IMR-90 (cell line): ENCODE measurements at regions not wholly inside any gene's neighbourhood (a gene's known extent, or its start where the extent isn't known, plus 50 kb on each side); places are given as distances from the start of the nearest gene placed in this dataset.

ENCODE experiments used
- ATAC-seq: fragments of 200-7000 bp; cut with Tn5 transposase; 2 replicates; pipeline ENCODE4 v1.9.1; 2020; ENCODE audit warnings: low read depth, mild to moderate bottlenecking, moderate library complexity
- BruUV-seq: library from RNA; stranded (reverse); fragments of 400-500 nt; replicated peaks from 2 replicates; lab custom pipeline; 2021; lab: Mats Ljungman, UMichigan
- CTCF ChIA-PET: fragments of 300-600 bp; formaldehyde crosslinking; extraction: SDS; loops from one replicate; lab custom pipeline; 2021; ENCODE audit warnings: antibody characterized with exemption; lab: Yijun Ruan, JAX
- POLR2A ChIA-PET: fragments of 300-600 bp; sonication (Branson Sonifier 250); formaldehyde crosslinking; loops from one replicate; lab custom pipeline; 2022; ENCODE audit warnings: antibody characterized with exemption; ENCODE audit not compliant: unreplicated experiment; lab: Charles Lee
- DNase-seq: peaks from one replicate; pipeline ENCODE4 v3.0.0; 2013
- H2AFZ ChIP-seq: replicated peaks from 2 replicates; pipeline ENCODE3; 2013; ENCODE audit warnings: low read length, mild to moderate bottlenecking; ENCODE audit not compliant: poor library complexity
- H2AK5ac ChIP-seq: 2 replicates; pipeline ENCODE4 v1.6.1; 2013; ENCODE audit warnings: low read depth, low read length, inconsistent platforms
- H2AK9ac ChIP-seq: replicated peaks from 2 replicates; pipeline ENCODE3; 2013; ENCODE audit warnings: mild to moderate bottlenecking, low read depth, low read length, moderate library complexity; ENCODE audit not compliant: poor library complexity
- H2BK120ac ChIP-seq: 2 replicates; pipeline ENCODE4 v1.6.1; 2013; ENCODE audit warnings: low read depth, low read length, inconsistent platforms
- H2BK15ac ChIP-seq: 3 replicates; pipeline ENCODE4 v1.6.1; 2013; ENCODE audit warnings: low read depth, low read length, inconsistent platforms
- H2BK20ac ChIP-seq: 2 replicates; pipeline ENCODE4 v1.6.1; 2013; ENCODE audit warnings: low read depth, mild to moderate bottlenecking, inconsistent platforms, low read length, moderate library complexity
- H2BK5ac ChIP-seq: 2 replicates; pipeline ENCODE4 v1.6.1; 2013; ENCODE audit warnings: mild to moderate bottlenecking, low read depth, low read length, inconsistent platforms; ENCODE audit not compliant: poor library complexity, severe bottlenecking
- H3K14ac ChIP-seq: replicated peaks from 2 replicates; pipeline ENCODE4 v1.6.1; 2013; ENCODE audit warnings: low read depth, low read length, inconsistent platforms
- H3K18ac ChIP-seq: 2 replicates; pipeline ENCODE4 v1.6.1; 2013; ENCODE audit warnings: low read depth, low read length, control low read depth
- H3K23ac ChIP-seq: 2 replicates; pipeline ENCODE4 v1.6.1; 2013; ENCODE audit warnings: low read depth, low read length, inconsistent platforms
- H3K27ac ChIP-seq: 2 replicates; pipeline ENCODE4 v1.5.1; 2013; ENCODE audit warnings: mild to moderate bottlenecking, control low read depth, low read length; ENCODE audit not compliant: insufficient read depth
- H3K27me3 ChIP-seq: 2 replicates; pipeline ENCODE4 v1.6.1; 2013; ENCODE audit warnings: low read length; ENCODE audit not compliant: control insufficient read depth, insufficient read depth
- H3K36me3 ChIP-seq: 2 replicates; pipeline ENCODE4 v1.6.1; 2013; ENCODE audit warnings: low read length, mixed read lengths; ENCODE audit not compliant: control insufficient read depth, insufficient read depth
- H3K4ac ChIP-seq: 2 replicates; pipeline ENCODE4 v1.6.1; 2013; ENCODE audit warnings: low read depth, low read length, inconsistent platforms
- H3K4me1 ChIP-seq: 2 replicates; pipeline ENCODE4 v1.6.1; 2013; ENCODE audit warnings: low read length, mixed read lengths; ENCODE audit not compliant: control insufficient read depth, insufficient read depth
- H3K4me2 ChIP-seq: 2 replicates; pipeline ENCODE4 v1.6.1; 2013; ENCODE audit warnings: low read depth, mild to moderate bottlenecking, control low read depth, low read length, moderate library complexity
- H3K4me3 ChIP-seq: 2 replicates; pipeline ENCODE4 v1.5.1; 2013; ENCODE audit warnings: low read depth, mild to moderate bottlenecking, control low read depth, low read length, moderate library complexity; ENCODE audit not compliant: insufficient read depth
- H3K56ac ChIP-seq: 2 replicates; pipeline ENCODE4 v1.6.1; 2013; ENCODE audit warnings: low read length, inconsistent platforms; ENCODE audit not compliant: insufficient read depth; ENCODE audit errors: extremely low read depth
- H3K79me1 ChIP-seq, 2 experiments: 2 replicates each; pipeline ENCODE4 v1.6.1; 2013; ENCODE audit warnings: low read length in 2 of 2, inconsistent platforms in 1 of 2, low read depth in 1 of 2
- H3K9ac ChIP-seq: 2 replicates; pipeline ENCODE4 v1.6.1; 2013; ENCODE audit warnings: low read depth, low read length, control low read depth
- H3K9me1 ChIP-seq: 2 replicates; pipeline ENCODE4 v1.6.1; 2013; ENCODE audit warnings: low read length, inconsistent platforms; ENCODE audit not compliant: insufficient read depth
- H3K9me3 ChIP-seq: 2 replicates; pipeline ENCODE4 v1.6.1; 2013; ENCODE audit warnings: low read length; ENCODE audit not compliant: control insufficient read depth, insufficient read depth
- H4K20me1 ChIP-seq: 2 replicates; pipeline ENCODE4 v1.6.1; 2013; ENCODE audit warnings: low read length, inconsistent platforms; ENCODE audit not compliant: insufficient read depth
- H4K5ac ChIP-seq: 2 replicates; pipeline ENCODE4 v1.6.1; 2013; ENCODE audit warnings: mild to moderate bottlenecking, low read depth, low read length, control low read depth
- H4K8ac ChIP-seq, 2 experiments: 2 replicates each; pipeline ENCODE4 v1.6.1; 2013; ENCODE audit warnings: low read depth in 2 of 2, low read length in 2 of 2, control low read depth in 1 of 2, inconsistent platforms in 1 of 2
- H4K91ac ChIP-seq: 2 replicates; pipeline ENCODE4 v1.6.1; 2013; ENCODE audit warnings: low read depth, low read length, inconsistent platforms; ENCODE audit not compliant: insufficient read depth
- BHLHE40 ChIP-seq: fragments of 150-350 bp; IDR thresholded peaks from 2 replicates; pipeline ENCODE4 v1.6.1; 2016; ENCODE audit warnings: mild to moderate bottlenecking, low read depth, low read length
- CHD1 ChIP-seq: IDR thresholded peaks from 2 replicates; pipeline ENCODE4 v1.6.1; 2012; ENCODE audit warnings: low read depth, low read length, improper control_type of control experiment
- FOS ChIP-seq: fragments of 150-350 bp; IDR thresholded peaks from 2 replicates; pipeline ENCODE4 v1.6.1; 2016; ENCODE audit warnings: low read depth, low read length
- MAZ ChIP-seq: IDR thresholded peaks from 2 replicates; pipeline ENCODE4 v1.6.1; 2012; ENCODE audit warnings: low read depth, mild to moderate bottlenecking, low read length, improper control_type of control experiment, moderate library complexity, borderline replicate concordance
- MXI1 ChIP-seq: IDR thresholded peaks from 2 replicates; pipeline ENCODE4 v1.6.1; 2012; ENCODE audit warnings: low read depth, mild to moderate bottlenecking, low read length, moderate library complexity, borderline replicate concordance
- NFE2L2 ChIP-seq: fragments of 150-350 bp; IDR thresholded peaks from 2 replicates; pipeline ENCODE4 v1.6.1; 2016; ENCODE audit warnings: low read depth, mild to moderate bottlenecking, low read length
- POLR2A ChIP-seq: IDR thresholded peaks from 2 replicates; pipeline ENCODE4 v1.6.1; 2012; ENCODE audit warnings: mild to moderate bottlenecking, low read depth, low read length
- RAD21 ChIP-seq: IDR thresholded peaks from 2 replicates; pipeline ENCODE4 v1.6.1; 2012; ENCODE audit warnings: low read length, improper control_type of control experiment
- SMC3 ChIP-seq: fragments of 150-350 bp; IDR thresholded peaks from 2 replicates; pipeline ENCODE4 v1.6.1; 2016; ENCODE audit warnings: low read depth, mild to moderate bottlenecking, antibody characterized with exemption, low read length, moderate library complexity
- WGBS, 2 experiments: methylation state at CpG; one replicate each; pipeline versions ENCODE4 v1.1.5 to v1.1.7; 2013; ENCODE audit warnings: missing lambda C conversion rate in 2 of 2; ENCODE audit not compliant: insufficient read length in 1 of 2; ENCODE audit errors: extremely low coverage in 2 of 2; 5-methylcytosine and 5-hydroxymethylcytosine counted together
- dilution Hi-C: fragments of 300-500 bp; cut with HindIII; formaldehyde crosslinking; loops from one replicate; pipeline ENCODE4 v1.14.3; 2018; ENCODE audit warnings: low sequenced_read_pairs; ENCODE audit not compliant: unreplicated experiment
- in situ Hi-C: fragments of 300-500 bp; cut with MboI; formaldehyde crosslinking; loops from 3 replicates; pipeline ENCODE4 v1.14.3; 2019; ENCODE audit warnings: low sequenced_read_pairs, inconsistent platforms, mixed read lengths
- intact Hi-C: fragments of 100-400 bp; cut with micrococcal nuclease; formaldehyde crosslinking; loops from 2 replicates; pipeline ENCODE4 v1.10.0; 2022
- TF ChIP-seq, protein P1 (sequence below): conservative IDR thresholded peaks from 2 replicates; pipeline ENCODE4 v1.5.1; 2012; ENCODE audit warnings: mild to moderate bottlenecking, low read depth, low read length, improper control_type of control experiment
- TF ChIP-seq, protein P2 (sequence below): fragments of 150-350 bp; IDR thresholded peaks from 2 replicates; pipeline ENCODE4 v1.6.1; 2017; ENCODE audit warnings: mild to moderate bottlenecking, antibody characterized with exemption, low read length, low read depth
- TF ChIP-seq, protein P3 (sequence below): fragments of 150-350 bp; IDR thresholded peaks from 2 replicates; pipeline ENCODE4 v1.6.1; 2016; ENCODE audit warnings: low read depth, mild to moderate bottlenecking, low read length, moderate library complexity, borderline replicate concordance

DNA sequence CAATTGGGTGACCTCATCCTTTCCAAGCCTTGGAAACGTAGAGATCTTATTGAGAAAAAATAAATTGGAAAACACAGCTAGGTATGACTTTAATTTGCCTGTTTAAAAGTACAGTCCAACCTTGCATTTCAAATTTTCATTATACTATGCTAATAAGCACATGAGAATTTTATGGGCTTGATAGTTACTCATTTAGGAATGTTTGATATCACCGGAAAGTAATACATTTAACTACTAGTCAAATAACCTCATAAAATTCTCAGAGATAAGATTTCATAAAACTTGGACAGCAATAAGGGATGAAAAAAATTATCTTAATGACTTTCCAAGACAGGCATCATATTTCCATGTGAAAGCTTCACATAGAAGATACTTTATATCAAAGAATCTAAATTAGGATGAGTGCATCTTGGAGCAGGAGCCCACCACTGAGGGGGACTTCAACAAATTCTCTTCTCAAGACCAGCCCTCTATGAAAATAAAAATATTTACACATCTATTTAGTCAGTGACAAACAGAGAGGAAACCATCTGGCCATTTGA, 236.3 kb downstream of the EPHA7 start:
- no peak overlapping the region for H3K4ac ChIP-seq
- DNase-seq = no peak
- no peak overlapping the region for H3K23ac ChIP-seq
- dilution Hi-C loops = no loop called here
- no peaks in the 10 kb centered on the region for H3K9me3 ChIP-seq
- ChIA-PET CTCF (no interaction called here), POLR2A (no interaction called here)
- no peak overlapping the region for H3K18ac ChIP-seq
- no peaks in the 10 kb centered on the region for H4K20me1 ChIP-seq
- WGBS, 2 experiments = no CpG with 5 or more reads among the region's 2 CpGs
- no peaks in the 10 kb centered on the region for H3K79me1 ChIP-seq
- intact Hi-C loops = no loop called here
- no peaks in the 10 kb centered on the region for H3K36me3 ChIP-seq
- H3K9me1 ChIP-seq = no peaks in the 10 kb centered on the region
- TF ChIP-seq MXI1 = no peak
- no peak for TF ChIP-seq RAD21
- TF ChIP-seq POLR2A = no peak
- no peak for TF ChIP-seq MAZ
- no peak for TF ChIP-seq NFE2L2
- TF ChIP-seq FOS = no peak
- no peak for TF ChIP-seq CHD1
- TF ChIP-seq BHLHE40 = no peak
- TF ChIP-seq, protein P1, sequence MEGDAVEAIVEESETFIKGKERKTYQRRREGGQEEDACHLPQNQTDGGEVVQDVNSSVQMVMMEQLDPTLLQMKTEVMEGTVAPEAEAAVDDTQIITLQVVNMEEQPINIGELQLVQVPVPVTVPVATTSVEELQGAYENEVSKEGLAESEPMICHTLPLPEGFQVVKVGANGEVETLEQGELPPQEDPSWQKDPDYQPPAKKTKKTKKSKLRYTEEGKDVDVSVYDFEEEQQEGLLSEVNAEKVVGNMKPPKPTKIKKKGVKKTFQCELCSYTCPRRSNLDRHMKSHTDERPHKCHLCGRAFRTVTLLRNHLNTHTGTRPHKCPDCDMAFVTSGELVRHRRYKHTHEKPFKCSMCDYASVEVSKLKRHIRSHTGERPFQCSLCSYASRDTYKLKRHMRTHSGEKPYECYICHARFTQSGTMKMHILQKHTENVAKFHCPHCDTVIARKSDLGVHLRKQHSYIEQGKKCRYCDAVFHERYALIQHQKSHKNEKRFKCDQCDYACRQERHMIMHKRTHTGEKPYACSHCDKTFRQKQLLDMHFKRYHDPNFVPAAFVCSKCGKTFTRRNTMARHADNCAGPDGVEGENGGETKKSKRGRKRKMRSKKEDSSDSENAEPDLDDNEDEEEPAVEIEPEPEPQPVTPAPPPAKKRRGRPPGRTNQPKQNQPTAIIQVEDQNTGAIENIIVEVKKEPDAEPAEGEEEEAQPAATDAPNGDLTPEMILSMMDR = no peak
- TF ChIP-seq, protein P2, sequence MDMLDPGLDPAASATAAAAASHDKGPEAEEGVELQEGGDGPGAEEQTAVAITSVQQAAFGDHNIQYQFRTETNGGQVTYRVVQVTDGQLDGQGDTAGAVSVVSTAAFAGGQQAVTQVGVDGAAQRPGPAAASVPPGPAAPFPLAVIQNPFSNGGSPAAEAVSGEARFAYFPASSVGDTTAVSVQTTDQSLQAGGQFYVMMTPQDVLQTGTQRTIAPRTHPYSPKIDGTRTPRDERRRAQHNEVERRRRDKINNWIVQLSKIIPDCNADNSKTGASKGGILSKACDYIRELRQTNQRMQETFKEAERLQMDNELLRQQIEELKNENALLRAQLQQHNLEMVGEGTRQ = no peak
- TF ChIP-seq, protein P3, sequence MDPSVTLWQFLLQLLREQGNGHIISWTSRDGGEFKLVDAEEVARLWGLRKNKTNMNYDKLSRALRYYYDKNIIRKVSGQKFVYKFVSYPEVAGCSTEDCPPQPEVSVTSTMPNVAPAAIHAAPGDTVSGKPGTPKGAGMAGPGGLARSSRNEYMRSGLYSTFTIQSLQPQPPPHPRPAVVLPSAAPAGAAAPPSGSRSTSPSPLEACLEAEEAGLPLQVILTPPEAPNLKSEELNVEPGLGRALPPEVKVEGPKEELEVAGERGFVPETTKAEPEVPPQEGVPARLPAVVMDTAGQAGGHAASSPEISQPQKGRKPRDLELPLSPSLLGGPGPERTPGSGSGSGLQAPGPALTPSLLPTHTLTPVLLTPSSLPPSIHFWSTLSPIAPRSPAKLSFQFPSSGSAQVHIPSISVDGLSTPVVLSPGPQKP = no peak
- TF ChIP-seq SMC3 = no peak
- H2BK15ac ChIP-seq = no peak overlapping the region
- no peak overlapping the region for H3K14ac ChIP-seq
- H2AK9ac ChIP-seq = no peak overlapping the region
- no peak overlapping the region for H4K91ac ChIP-seq
- H3K4me3 ChIP-seq = no peak overlapping the region
- H2AFZ ChIP-seq = no peak overlapping the region
- H2BK5ac ChIP-seq = no peak overlapping the region
- no peak overlapping the region for H2BK120ac ChIP-seq
- H3K4me1 ChIP-seq = no peaks in the 10 kb centered on the region
- no peak overlapping the region for H4K5ac ChIP-seq
- no peak overlapping the region for H4K8ac ChIP-seq
- no TSS peak for BruUV-seq
- H3K4me2 ChIP-seq = no peak overlapping the region
- H3K27ac ChIP-seq = no peak overlapping the region
- in situ Hi-C loops = no loop called here
- H2AK5ac ChIP-seq = no peak overlapping the region
- no peak for ATAC-seq
- H3K56ac ChIP-seq = no peak overlapping the region
- H2BK20ac ChIP-seq = no peak overlapping the region
- no peak overlapping the region for H3K9ac ChIP-seq
- no peaks in the 10 kb centered on the region for H3K27me3 ChIP-seq
